Panc1 (cell line): ENCODE measurements at regions not wholly inside any gene's neighbourhood (a gene's known extent, or its start where the extent isn't known, plus 50 kb on each side); places are given as distances from the start of the nearest gene placed in this dataset.

Experiments used
- ATAC-seq: fragments of 200-7000 bp; cut with Tn5 transposase; 2 replicates; pipeline ENCODE4 v1.9.1; 2020; ENCODE audit warnings: mild to moderate bottlenecking, moderate library complexity
- BruUV-seq: library from RNA; stranded (reverse); fragments of 400-500 nt; replicated peaks from 2 replicates; lab custom pipeline; 2021; lab: Mats Ljungman, UMichigan
- CTCF ChIA-PET: fragments of 300-600 bp; sonication (Branson Sonifier 250); formaldehyde crosslinking; loops from one replicate; lab custom pipeline; 2022; ENCODE audit warnings: antibody characterized with exemption; lab: Charles Lee
- POLR2A ChIA-PET: fragments of 300-600 bp; sonication (Branson Sonifier 250); formaldehyde crosslinking; loops from one replicate; lab custom pipeline; 2022; ENCODE audit warnings: antibody characterized with exemption; lab: Charles Lee
- DNase-seq: peaks from one replicate; pipeline ENCODE4 v3.0.0-alpha.2; 2010; ENCODE audit warnings: low read depth, low spot score
- H3K27ac ChIP-seq: 2 replicates; pipeline ENCODE4 v1.5.1; 2011; ENCODE audit warnings: mild to moderate bottlenecking, low read length, inconsistent platforms
- H3K27me3 ChIP-seq: fragments of 200-500 bp; sonication (Bioruptor generic); 2 replicates; pipeline ENCODE4 v1.6.0; 2014; ENCODE audit warnings: low read length, inconsistent platforms; ENCODE audit not compliant: control insufficient read depth, insufficient read depth
- H3K36me3 ChIP-seq: fragments of 200-500 bp; sonication (Bioruptor generic); 2 replicates; pipeline ENCODE4 v1.5.1; 2014; ENCODE audit warnings: inconsistent platforms, mild to moderate bottlenecking, low read length, moderate library complexity; ENCODE audit not compliant: control insufficient read depth, insufficient read depth
- H3K4me1 ChIP-seq: 2 replicates; pipeline ENCODE4 v1.5.1; 2011; ENCODE audit warnings: inconsistent platforms, mild to moderate bottlenecking, low read length, moderate library complexity; ENCODE audit not compliant: control insufficient read depth, insufficient read depth
- H3K4me3 ChIP-seq, 2 experiments: 2 replicates each; pipeline ENCODE4 v1.5.1; 2011 to 2012; ENCODE audit warnings: low read depth in 2 of 2, low read length in 2 of 2, mild to moderate bottlenecking in 2 of 2, inconsistent platforms in 1 of 2, moderate library complexity in 1 of 2
- H3K9me3 ChIP-seq: fragments of 200-500 bp; sonication (Bioruptor generic); 2 replicates; pipeline ENCODE4 v1.5.1; 2014; ENCODE audit warnings: low read depth, mild to moderate bottlenecking, inconsistent platforms, low read length, moderate library complexity; ENCODE audit not compliant: control insufficient read depth, insufficient read depth
- POLR2AphosphoS5 ChIP-seq: IDR thresholded peaks from 2 replicates; pipeline ENCODE4 v1.6.1; 2012; ENCODE audit warnings: mild to moderate bottlenecking, low read depth, low read length, moderate library complexity
- REST ChIP-seq, 2 experiments: IDR thresholded peaks; 2 replicates each; pipeline ENCODE4 v1.6.1; 2011 to 2012; ENCODE audit warnings: low read depth in 2 of 2, control low read depth in 1 of 2, low read length in 1 of 2, mild to moderate bottlenecking in 1 of 2, moderate library complexity in 1 of 2; ENCODE audit not compliant: insufficient read depth in 1 of 2
- SIN3A ChIP-seq: IDR thresholded peaks from 2 replicates; pipeline ENCODE4 v1.6.1; 2012; ENCODE audit warnings: low read depth, mild to moderate bottlenecking, low read length, moderate library complexity, borderline replicate concordance; ENCODE audit not compliant: insufficient read depth
- TCF7L2 ChIP-seq: IDR thresholded peaks from 2 replicates; pipeline ENCODE4 v1.6.1; 2011; ENCODE audit warnings: mild to moderate bottlenecking, low read depth, low read length, inconsistent platforms
- in situ Hi-C: cut with HindIII; loops from 2 replicates; pipeline ENCODE4 v1.10.0; 2016; ENCODE audit warnings: low sequenced_read_pairs, low pct_unique_long_range_greater_than_20kb
- intact Hi-C: fragments of 100-400 bp; cut with micrococcal nuclease; formaldehyde crosslinking; loops from one replicate; pipeline ENCODE4 v1.10.0; 2022; ENCODE audit not compliant: unreplicated experiment
- TF ChIP-seq, protein P1 (sequence below): fragments of 450-650 bp; IDR thresholded peaks from 2 replicates; pipeline ENCODE4 v1.5.1; 2017; ENCODE audit warnings: mild to moderate bottlenecking

- in situ Hi-C loops (no loop called here), intact Hi-C loops (no loop called here)
- peaks cover 8% of the 10 kb centered on the region for H3K27me3 ChIP-seq
- no peaks in the 10 kb centered on the region for H3K4me1 ChIP-seq
- ChIA-PET POLR2A (no interaction called here), CTCF (no interaction called here)
- no peak; the same call in 1 of the 2 replicates for ATAC-seq
- no peaks in the 10 kb centered on the region for H3K36me3 ChIP-seq
- no peak for DNase-seq
- no TSS peak for BruUV-seq
- H3K9me3 ChIP-seq: no peaks in the 10 kb centered on the region
- TF ChIP-seq REST (IDR thresholded peaks at IDR 0.05; ENCODE audit: insufficient read depth in 1 of 2, low read depth in 2 of 2, low read length in 1 of 2): no peak
- TF ChIP-seq, protein P1, sequence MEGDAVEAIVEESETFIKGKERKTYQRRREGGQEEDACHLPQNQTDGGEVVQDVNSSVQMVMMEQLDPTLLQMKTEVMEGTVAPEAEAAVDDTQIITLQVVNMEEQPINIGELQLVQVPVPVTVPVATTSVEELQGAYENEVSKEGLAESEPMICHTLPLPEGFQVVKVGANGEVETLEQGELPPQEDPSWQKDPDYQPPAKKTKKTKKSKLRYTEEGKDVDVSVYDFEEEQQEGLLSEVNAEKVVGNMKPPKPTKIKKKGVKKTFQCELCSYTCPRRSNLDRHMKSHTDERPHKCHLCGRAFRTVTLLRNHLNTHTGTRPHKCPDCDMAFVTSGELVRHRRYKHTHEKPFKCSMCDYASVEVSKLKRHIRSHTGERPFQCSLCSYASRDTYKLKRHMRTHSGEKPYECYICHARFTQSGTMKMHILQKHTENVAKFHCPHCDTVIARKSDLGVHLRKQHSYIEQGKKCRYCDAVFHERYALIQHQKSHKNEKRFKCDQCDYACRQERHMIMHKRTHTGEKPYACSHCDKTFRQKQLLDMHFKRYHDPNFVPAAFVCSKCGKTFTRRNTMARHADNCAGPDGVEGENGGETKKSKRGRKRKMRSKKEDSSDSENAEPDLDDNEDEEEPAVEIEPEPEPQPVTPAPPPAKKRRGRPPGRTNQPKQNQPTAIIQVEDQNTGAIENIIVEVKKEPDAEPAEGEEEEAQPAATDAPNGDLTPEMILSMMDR: no peak
- TF ChIP-seq POLR2AphosphoS5: no peak
- no peak for TF ChIP-seq SIN3A
- TF ChIP-seq TCF7L2: no peak
- H3K4me3 ChIP-seq: no peak overlapping the region
- no peak overlapping the region for H3K27ac ChIP-seq
Observed at GRCh38 chr3:186476541-186476940, 67.6 kb downstream of the CRYGS start.

DNA sequence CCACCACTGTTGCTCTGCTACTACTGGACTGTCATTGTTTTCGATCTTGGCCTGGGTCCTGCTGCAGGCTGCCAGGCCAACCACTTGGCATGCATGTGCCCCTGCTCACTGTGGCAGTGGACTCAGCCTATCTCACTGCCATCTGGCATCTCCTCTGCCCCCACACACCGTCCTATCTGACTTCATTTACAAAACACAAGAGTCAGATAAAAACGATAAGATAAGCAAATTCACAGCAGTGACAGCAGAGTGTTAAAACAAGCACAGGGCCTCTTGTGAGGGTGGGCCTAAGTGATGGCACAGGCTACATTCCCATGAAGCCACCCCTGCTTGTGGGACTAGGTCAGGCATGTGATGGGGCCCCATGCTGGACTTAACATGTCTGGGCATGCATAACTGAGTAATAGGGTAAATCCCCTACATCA is 68.1 kb downstream of the CRYGS start:
- intact Hi-C loops: no loop called here

More for the DNA sequence above, 68.1 kb downstream of the CRYGS start:
- Histone ChIP-seq H3K27ac (no peak overlapping the region), H3K4me1 (no peaks in the 10 kb centered on the region), H3K36me3 (no peaks in the 10 kb centered on the region), H3K4me3 (no peak overlapping the region), H3K9me3 (no peaks in the 10 kb centered on the region), H3K27me3 (peaks cover 13% of the 10 kb centered on the region)
- BruUV-seq: no TSS peak
- in situ Hi-C loops: no loop called here
- DNase-seq (no peak), ATAC-seq (no peak)
- POLR2A ChIA-PET: no interaction called here
- CTCF ChIA-PET: interaction anchor here (0.6 kb wide), 1 partner anchor 65 kb away, joined by 4 read pairs; no protein-coding TSS in a partner anchor
- no peak for TF ChIP-seq REST (IDR thresholded peaks at IDR 0.05; ENCODE audit: insufficient read depth in 1 of 2, low read depth in 2 of 2, low read length in 1 of 2)
- TF ChIP-seq POLR2AphosphoS5: no peak
- no peak for TF ChIP-seq TCF7L2
- TF ChIP-seq, protein P1: no peak
- TF ChIP-seq SIN3A: no peak
